ENCODE measurements at regions not wholly inside any gene's neighbourhood (a gene's known extent, or its start where the extent isn't known, plus 50 kb on each side); places are given as distances from the start of the nearest gene placed in this dataset.

DNA sequence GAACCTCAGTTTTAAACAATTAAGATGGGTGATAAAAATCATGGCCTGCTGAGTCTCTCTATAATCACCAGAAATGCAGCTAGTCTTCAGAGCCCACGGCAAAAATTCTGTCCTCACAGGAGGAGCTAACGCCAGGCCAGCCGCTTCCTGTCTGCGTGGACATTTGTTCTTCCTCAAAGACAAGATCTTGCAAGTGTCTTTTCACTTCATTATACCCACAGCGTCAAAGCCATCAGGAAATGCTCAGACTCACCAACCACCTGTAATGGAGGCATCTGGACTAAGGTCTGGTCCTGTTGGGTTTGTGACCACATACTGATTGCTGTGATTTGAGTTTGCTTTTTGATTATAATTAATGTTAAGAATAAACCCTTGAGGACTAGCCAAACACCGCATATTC lies 473.8 kb upstream of the MC4R start:
- H3K4me2 ChIP-seq: no peak overlapping the region
- TF ChIP-seq FOSL2 (IDR thresholded peaks at IDR 0.05) (no peak), FOSL2 (CRISPR knock-in tag; IDR thresholded peaks at IDR 0.05) (no peak), HOXB13 (CRISPR knock-in tag; IDR thresholded peaks at IDR 0.05; ENCODE audit: low read depth) (no peak), JUNB (IDR thresholded peaks at IDR 0.05) (no peak), NFE2L2 (conservative IDR thresholded peaks at IDR 0.05; ENCODE audit: low read length) (no peak), NR3C1 (IDR thresholded peaks at IDR 0.05) (no peak), MAFK (IDR thresholded peaks at IDR 0.05; ENCODE audit: partially characterized antibody) (no peak), BHLHE40 (IDR thresholded peaks at IDR 0.05; ENCODE audit: low read depth, low read length) (no peak), FOSB (CRISPR knock-in tag; IDR thresholded peaks at IDR 0.05) (no peak), ZSCAN20 (CRISPR knock-in tag; IDR thresholded peaks at IDR 0.05) (no peak), CBX8 (IDR thresholded peaks at IDR 0.05) (no peak)
- TF ChIP-seq, protein P1, sequence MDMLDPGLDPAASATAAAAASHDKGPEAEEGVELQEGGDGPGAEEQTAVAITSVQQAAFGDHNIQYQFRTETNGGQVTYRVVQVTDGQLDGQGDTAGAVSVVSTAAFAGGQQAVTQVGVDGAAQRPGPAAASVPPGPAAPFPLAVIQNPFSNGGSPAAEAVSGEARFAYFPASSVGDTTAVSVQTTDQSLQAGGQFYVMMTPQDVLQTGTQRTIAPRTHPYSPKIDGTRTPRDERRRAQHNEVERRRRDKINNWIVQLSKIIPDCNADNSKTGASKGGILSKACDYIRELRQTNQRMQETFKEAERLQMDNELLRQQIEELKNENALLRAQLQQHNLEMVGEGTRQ (IDR thresholded peaks at IDR 0.05): no peak
- TF ChIP-seq, protein P2, sequence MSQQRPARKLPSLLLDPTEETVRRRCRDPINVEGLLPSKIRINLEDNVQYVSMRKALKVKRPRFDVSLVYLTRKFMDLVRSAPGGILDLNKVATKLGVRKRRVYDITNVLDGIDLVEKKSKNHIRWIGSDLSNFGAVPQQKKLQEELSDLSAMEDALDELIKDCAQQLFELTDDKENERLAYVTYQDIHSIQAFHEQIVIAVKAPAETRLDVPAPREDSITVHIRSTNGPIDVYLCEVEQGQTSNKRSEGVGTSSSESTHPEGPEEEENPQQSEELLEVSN (IDR thresholded peaks at IDR 0.05; ENCODE audit: borderline replicate concordance, low read depth): no peak
- TF ChIP-seq, protein P3, sequence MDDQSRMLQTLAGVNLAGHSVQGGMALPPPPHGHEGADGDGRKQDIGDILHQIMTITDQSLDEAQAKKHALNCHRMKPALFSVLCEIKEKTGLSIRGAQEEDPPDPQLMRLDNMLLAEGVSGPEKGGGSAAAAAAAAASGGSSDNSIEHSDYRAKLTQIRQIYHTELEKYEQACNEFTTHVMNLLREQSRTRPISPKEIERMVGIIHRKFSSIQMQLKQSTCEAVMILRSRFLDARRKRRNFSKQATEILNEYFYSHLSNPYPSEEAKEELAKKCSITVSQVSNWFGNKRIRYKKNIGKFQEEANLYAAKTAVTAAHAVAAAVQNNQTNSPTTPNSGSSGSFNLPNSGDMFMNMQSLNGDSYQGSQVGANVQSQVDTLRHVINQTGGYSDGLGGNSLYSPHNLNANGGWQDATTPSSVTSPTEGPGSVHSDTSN (IDR thresholded peaks at IDR 0.05): no peak
- CTCF ChIA-PET: no interaction called here

DNA sequence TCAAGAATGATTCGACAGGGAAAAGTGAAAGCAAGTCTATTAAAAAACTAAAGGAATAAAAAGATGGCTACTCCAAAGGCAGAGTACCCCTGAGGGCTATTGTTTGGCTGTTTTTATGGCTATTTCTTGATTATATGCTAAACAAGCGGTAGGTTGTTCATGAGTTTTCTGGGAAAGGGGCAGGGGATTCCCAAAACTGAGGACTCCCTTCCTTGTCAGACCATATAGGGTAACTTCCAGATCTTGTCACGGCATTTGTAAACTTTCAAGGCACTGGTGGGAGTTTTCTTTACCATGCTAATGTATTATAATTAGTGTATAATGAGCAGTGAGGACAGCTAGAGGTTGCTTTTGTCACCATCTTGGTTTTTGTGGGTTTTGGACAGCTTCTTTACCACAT lies 474.9 kb upstream of the MC4R start:
- ChIA-PET CTCF (no interaction called here), POLR2A (no interaction called here)

More for the DNA sequence above, 473.8 kb upstream of the MC4R start:
- no peak for ATAC-seq
- no peak for FAIRE-seq
- no peak overlapping the region for H3K27ac ChIP-seq
- H3K4me3 ChIP-seq: no peak overlapping the region
- DNase-seq (ENCODE audit: low read depth in 1 of 2, low spot score in 1 of 2): no peak
- WGBS (ENCODE audit: missing lambda C conversion rate): 40% methylated on average over 6 of the region's 6 CpGs
- POLR2A ChIA-PET: no interaction called here
- H3K4me1 ChIP-seq: no peaks in the 10 kb centered on the region
- no peaks in the 10 kb centered on the region for H3K9me3 ChIP-seq

DNA sequence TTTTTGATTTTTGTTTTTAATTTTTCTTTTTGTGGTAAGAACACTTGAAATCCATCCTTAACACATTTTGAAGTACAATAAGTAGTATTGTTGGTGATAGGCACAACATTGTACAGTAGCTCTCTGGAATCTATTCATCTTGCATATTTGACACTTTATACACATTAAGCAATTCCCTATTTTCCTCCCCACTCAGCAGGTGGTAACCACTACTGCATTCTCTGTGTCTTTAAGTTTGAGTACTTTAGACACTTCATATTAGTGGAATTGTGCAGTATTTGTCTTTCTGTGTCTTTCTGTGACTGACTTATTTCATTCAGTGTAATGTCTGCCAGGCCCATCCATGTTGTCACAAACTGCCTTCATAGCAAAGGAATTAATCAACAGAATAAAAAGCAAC lies 471.7 kb upstream of the CDH20 start:
- ChIA-PET POLR2A (no interaction called here), CTCF (no interaction called here)
- no peaks in the 10 kb centered on the region for H3K4me1 ChIP-seq
- H3K4me2 ChIP-seq: no peak overlapping the region
- FAIRE-seq: no peak
- no peak overlapping the region for H3K4me3 ChIP-seq
- DNase-seq (ENCODE audit: low read depth in 1 of 2, low spot score in 1 of 2): no peak
- no peak overlapping the region for H3K27ac ChIP-seq
- H3K9me3 ChIP-seq: no peaks in the 10 kb centered on the region
- no peak for ATAC-seq
- TF ChIP-seq JUN (IDR thresholded peaks at IDR 0.05) (no peak), ZNF302 (CRISPR knock-in tag; IDR thresholded peaks at IDR 0.05) (no peak), RFX5 (IDR thresholded peaks at IDR 0.05) (no peak), HOXA7 (CRISPR knock-in tag; IDR thresholded peaks at IDR 0.05) (no peak), HOXB13 (CRISPR knock-in tag; IDR thresholded peaks at IDR 0.05; ENCODE audit: low read depth) (no peak), CBX2 (IDR thresholded peaks at IDR 0.05; ENCODE audit: borderline replicate concordance, low read depth) (no peak), CBX8 (IDR thresholded peaks at IDR 0.05) (no peak), FOSB (CRISPR knock-in tag; IDR thresholded peaks at IDR 0.05) (no peak), CEBPB (IDR thresholded peaks at IDR 0.05) (no peak), JUNB (IDR thresholded peaks at IDR 0.05) (no peak), MAFK (IDR thresholded peaks at IDR 0.05; ENCODE audit: partially characterized antibody) (no peak)
- TF ChIP-seq, protein P4, sequence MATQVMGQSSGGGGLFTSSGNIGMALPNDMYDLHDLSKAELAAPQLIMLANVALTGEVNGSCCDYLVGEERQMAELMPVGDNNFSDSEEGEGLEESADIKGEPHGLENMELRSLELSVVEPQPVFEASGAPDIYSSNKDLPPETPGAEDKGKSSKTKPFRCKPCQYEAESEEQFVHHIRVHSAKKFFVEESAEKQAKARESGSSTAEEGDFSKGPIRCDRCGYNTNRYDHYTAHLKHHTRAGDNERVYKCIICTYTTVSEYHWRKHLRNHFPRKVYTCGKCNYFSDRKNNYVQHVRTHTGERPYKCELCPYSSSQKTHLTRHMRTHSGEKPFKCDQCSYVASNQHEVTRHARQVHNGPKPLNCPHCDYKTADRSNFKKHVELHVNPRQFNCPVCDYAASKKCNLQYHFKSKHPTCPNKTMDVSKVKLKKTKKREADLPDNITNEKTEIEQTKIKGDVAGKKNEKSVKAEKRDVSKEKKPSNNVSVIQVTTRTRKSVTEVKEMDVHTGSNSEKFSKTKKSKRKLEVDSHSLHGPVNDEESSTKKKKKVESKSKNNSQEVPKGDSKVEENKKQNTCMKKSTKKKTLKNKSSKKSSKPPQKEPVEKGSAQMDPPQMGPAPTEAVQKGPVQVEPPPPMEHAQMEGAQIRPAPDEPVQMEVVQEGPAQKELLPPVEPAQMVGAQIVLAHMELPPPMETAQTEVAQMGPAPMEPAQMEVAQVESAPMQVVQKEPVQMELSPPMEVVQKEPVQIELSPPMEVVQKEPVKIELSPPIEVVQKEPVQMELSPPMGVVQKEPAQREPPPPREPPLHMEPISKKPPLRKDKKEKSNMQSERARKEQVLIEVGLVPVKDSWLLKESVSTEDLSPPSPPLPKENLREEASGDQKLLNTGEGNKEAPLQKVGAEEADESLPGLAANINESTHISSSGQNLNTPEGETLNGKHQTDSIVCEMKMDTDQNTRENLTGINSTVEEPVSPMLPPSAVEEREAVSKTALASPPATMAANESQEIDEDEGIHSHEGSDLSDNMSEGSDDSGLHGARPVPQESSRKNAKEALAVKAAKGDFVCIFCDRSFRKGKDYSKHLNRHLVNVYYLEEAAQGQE (IDR thresholded peaks at IDR 0.05): no peak
- TF ChIP-seq, protein P5, sequence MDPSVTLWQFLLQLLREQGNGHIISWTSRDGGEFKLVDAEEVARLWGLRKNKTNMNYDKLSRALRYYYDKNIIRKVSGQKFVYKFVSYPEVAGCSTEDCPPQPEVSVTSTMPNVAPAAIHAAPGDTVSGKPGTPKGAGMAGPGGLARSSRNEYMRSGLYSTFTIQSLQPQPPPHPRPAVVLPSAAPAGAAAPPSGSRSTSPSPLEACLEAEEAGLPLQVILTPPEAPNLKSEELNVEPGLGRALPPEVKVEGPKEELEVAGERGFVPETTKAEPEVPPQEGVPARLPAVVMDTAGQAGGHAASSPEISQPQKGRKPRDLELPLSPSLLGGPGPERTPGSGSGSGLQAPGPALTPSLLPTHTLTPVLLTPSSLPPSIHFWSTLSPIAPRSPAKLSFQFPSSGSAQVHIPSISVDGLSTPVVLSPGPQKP (IDR thresholded peaks at IDR 0.05; ENCODE audit: low read depth, low read length): no peak

More for the DNA sequence above, 474.9 kb upstream of the MC4R start:
- no peak overlapping the region for H3K4me2 ChIP-seq
- H3K4me1 ChIP-seq: no peaks in the 10 kb centered on the region
- H3K9me3 ChIP-seq: no peaks in the 10 kb centered on the region
- H3K4me3 ChIP-seq: no peak overlapping the region
- TF ChIP-seq POLR2A (IDR thresholded peaks at IDR 0.05; ENCODE audit: low read length) (no peak), FOSB (CRISPR knock-in tag; IDR thresholded peaks at IDR 0.05) (no peak), RCOR1 (IDR thresholded peaks at IDR 0.05; ENCODE audit: low read depth, low read length) (no peak), HOXB5 (CRISPR knock-in tag; IDR thresholded peaks at IDR 0.05) (no peak), CBX8 (IDR thresholded peaks at IDR 0.05) (no peak)
- TF ChIP-seq, protein P6, sequence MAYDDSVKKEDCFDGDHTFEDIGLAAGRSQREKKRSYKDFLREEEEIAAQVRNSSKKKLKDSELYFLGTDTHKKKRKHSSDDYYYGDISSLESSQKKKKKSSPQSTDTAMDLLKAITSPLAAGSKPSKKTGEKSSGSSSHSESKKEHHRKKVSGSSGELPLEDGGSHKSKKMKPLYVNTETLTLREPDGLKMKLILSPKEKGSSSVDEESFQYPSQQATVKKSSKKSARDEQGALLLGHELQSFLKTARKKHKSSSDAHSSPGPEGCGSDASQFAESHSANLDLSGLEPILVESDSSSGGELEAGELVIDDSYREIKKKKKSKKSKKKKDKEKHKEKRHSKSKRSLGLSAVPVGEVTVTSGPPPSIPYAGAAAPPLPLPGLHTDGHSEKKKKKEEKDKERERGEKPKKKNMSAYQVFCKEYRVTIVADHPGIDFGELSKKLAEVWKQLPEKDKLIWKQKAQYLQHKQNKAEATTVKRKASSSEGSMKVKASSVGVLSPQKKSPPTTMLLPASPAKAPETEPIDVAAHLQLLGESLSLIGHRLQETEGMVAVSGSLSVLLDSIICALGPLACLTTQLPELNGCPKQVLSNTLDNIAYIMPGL (CRISPR knock-in tag; IDR thresholded peaks at IDR 0.05; ENCODE audit: borderline replicate concordance): no peak
- TF ChIP-seq, protein P7, sequence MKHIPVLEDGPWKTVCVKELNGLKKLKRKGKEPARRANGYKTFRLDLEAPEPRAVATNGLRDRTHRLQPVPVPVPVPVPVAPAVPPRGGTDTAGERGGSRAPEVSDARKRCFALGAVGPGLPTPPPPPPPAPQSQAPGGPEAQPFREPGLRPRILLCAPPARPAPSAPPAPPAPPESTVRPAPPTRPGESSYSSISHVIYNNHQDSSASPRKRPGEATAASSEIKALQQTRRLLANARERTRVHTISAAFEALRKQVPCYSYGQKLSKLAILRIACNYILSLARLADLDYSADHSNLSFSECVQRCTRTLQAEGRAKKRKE (CRISPR knock-in tag; IDR thresholded peaks at IDR 0.05; ENCODE audit: low read depth): no peak
- ATAC-seq (no peak), DNase-seq (ENCODE audit: low read depth in 1 of 2, low spot score in 1 of 2) (no peak), FAIRE-seq (no peak)
- WGBS (ENCODE audit: missing lambda C conversion rate): 11% methylated on average over 3 of the region's 3 CpGs
- H3K27ac ChIP-seq: no peak overlapping the region
